ENCODE measurements at regions not wholly inside any gene's neighbourhood (a gene's known extent, or its start where the extent isn't known, plus 50 kb on each side); places are given as distances from the start of the nearest gene placed in this dataset.

DNA sequence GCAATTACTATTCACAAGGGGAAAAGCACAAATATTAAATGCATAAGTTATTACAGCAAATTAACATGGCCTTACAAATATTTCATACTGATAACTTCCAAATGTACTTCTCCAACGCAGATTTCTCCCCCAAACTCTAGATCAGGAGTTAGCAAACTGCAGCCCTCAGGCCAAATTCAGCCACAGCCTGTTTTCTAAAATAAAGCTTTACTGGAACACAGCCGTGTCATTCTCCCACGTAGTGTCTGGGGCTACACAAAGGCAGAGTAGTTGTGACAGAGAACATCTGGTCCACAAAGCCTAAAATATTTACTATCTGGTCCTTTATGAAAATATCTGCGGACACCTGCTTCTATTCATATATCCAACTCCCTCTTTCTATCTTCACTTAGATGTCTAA lies 151.8 kb upstream of the AHR start:
- Mint-ChIP-seq H3K4me1 (peaks cover 35% of the 10 kb centered on the region), H3K27me3 (peaks cover 2% of the 10 kb centered on the region), H3K9me3 (ENCODE audit: low read depth) (no peaks in the 10 kb centered on the region), H3K27ac (no peak overlapping the region), H3K4me3 (no peak overlapping the region), H3K36me3 (peaks cover 3% of the 10 kb centered on the region)
- DNase-seq = no peak
- no peak for ATAC-seq
- CTCF ChIA-PET = no interaction called here

DNA sequence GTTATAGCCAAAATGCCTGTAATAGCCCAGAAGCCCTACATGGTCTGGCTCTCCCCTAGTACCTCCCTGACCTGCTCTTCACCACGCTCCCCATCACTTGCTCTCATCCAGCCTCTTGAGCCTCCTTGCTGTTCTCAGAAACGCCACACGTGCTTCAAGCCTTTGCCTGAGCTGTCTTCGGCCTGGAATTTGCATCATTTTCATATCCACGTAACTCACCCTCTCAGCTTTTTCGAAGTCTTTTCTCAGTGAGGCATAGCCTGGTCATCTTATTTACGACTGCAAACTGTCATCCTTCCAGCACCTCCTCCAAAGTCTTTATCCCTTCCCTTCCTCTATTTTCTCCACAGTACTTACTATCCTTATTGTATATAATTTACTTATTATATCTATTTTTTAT lies 151.0 kb upstream of the AHR start:
- no peak for ATAC-seq
- CTCF ChIA-PET = no interaction called here
- Mint-ChIP-seq H3K4me1 (peaks cover 34% of the 10 kb centered on the region), H3K9me3 (ENCODE audit: low read depth) (no peaks in the 10 kb centered on the region), H3K27ac (no peak overlapping the region), H3K4me3 (no peak overlapping the region), H3K36me3 (peaks cover 3% of the 10 kb centered on the region), H3K27me3 (peaks cover 2% of the 10 kb centered on the region)
- DNase-seq = no peak

GRCh38 chr7:17150018-17150417 lies 148.4 kb upstream of the AHR start:
- DNase-seq (no peak), ATAC-seq (no peak)
- Mint-ChIP-seq H3K9me3 (ENCODE audit: low read depth) (no peaks in the 10 kb centered on the region), H3K36me3 (peaks cover 1% of the 10 kb centered on the region), H3K4me3 (no peak overlapping the region), H3K27me3 (peaks cover 2% of the 10 kb centered on the region), H3K27ac (no peak overlapping the region), H3K4me1 (peaks cover 19% of the 10 kb centered on the region)
- CTCF ChIA-PET = no interaction called here

DNA sequence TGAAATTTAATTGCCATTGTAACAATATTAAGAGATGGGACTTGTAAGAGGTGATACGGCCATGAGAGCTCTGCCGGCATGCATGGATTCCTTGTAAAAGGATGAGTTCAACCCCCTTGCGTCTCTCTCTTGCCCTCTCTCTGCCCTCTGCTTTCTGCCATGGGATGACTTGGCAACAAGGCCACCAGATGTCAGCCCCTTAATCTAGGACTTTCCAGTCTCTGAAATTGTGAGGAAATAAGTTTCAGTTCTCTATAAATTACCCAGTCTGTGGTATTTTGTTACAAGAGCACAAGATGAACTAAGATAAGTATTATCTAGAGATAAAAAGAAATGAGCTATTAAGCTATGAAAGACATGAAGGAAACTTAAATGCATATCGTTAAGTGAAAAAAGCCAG lies 145.7 kb upstream of the AHR start:
- Mint-ChIP-seq H3K9me3 (ENCODE audit: low read depth) (no peaks in the 10 kb centered on the region), H3K27me3 (peaks cover 14% of the 10 kb centered on the region), H3K4me3 (no peak overlapping the region), H3K36me3 (peaks cover 2% of the 10 kb centered on the region), H3K27ac (no peak overlapping the region), H3K4me1 (peaks cover 15% of the 10 kb centered on the region)
- DNase-seq (no peak), ATAC-seq (no peak)
- CTCF ChIA-PET = no interaction called here

DNA sequence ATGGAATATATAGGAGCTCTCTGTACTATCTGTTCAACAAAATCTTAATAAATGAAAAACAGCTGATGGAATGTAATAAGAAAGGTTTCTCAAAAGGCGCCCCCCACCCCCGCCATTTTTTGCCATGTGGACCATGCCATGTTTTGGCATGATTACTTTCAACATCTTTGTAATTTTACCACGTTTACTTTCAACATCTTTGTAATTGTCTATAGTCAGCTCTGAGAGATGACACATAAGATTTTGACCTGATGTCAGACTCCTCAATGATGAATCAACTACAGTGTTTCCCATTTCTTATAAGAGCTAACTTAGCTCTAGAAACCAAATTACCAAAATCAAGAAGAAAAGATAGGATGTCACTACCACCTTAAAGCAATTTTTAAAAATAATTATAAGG lies 144.9 kb upstream of the AHR start:
- DNase-seq (no peak), ATAC-seq (no peak)
- Mint-ChIP-seq H3K9me3 (ENCODE audit: low read depth) (peaks cover 3% of the 10 kb centered on the region), H3K4me1 (peaks cover 19% of the 10 kb centered on the region), H3K27me3 (peaks cover 21% of the 10 kb centered on the region), H3K36me3 (peaks cover 8% of the 10 kb centered on the region), H3K27ac (no peak overlapping the region), H3K4me3 (no peak overlapping the region)
- CTCF ChIA-PET = no interaction called here

GRCh38 chr7:17155529-17155928 lies 142.9 kb upstream of the AHR start:
- H3K36me3 Mint-ChIP-seq = peaks cover 9% of the 10 kb centered on the region
- H3K4me1 Mint-ChIP-seq = peaks cover 25% of the 10 kb centered on the region
- peaks cover 3% of the 10 kb centered on the region for H3K9me3 Mint-ChIP-seq (ENCODE audit: low read depth)
- DNase-seq = no peak
- no peak for ATAC-seq
- CTCF ChIA-PET = no interaction called here
- H3K4me3 Mint-ChIP-seq = no peak overlapping the region
- peaks cover 22% of the 10 kb centered on the region for H3K27me3 Mint-ChIP-seq
- no peak overlapping the region for H3K27ac Mint-ChIP-seq

- H3K9me3 Mint-ChIP-seq (ENCODE audit: low read depth) = peaks cover 10% of the 10 kb centered on the region
- ATAC-seq = no peak
- H3K4me1 Mint-ChIP-seq = peaks cover 22% of the 10 kb centered on the region
- DNase-seq = no peak
- H3K36me3 Mint-ChIP-seq = peaks cover 25% of the 10 kb centered on the region
- CTCF ChIA-PET = no interaction called here
- H3K27me3 Mint-ChIP-seq = peaks cover 25% of the 10 kb centered on the region
- no peak overlapping the region for H3K4me3 Mint-ChIP-seq
- no peak overlapping the region for H3K27ac Mint-ChIP-seq
Observed at GRCh38 chr7:17158261-17158660, 140.2 kb upstream of the AHR start.

- Mint-ChIP-seq H3K27ac (no peak overlapping the region), H3K36me3 (peaks cover 29% of the 10 kb centered on the region), H3K4me1 (peaks cover 18% of the 10 kb centered on the region), H3K27me3 (peaks cover 25% of the 10 kb centered on the region), H3K4me3 (no peak overlapping the region), H3K9me3 (ENCODE audit: low read depth) (peaks cover 12% of the 10 kb centered on the region)
- DNase-seq = no peak
- ATAC-seq = peak; percentile 64
- CTCF ChIA-PET = interaction anchor here (0.9 kb wide), 1 partner anchor 127 kb away, joined by 3 read pairs; no protein-coding TSS in a partner anchor
Observed at GRCh38 chr7:17159500-17160037, 138.9 kb upstream of the AHR start.

DNA sequence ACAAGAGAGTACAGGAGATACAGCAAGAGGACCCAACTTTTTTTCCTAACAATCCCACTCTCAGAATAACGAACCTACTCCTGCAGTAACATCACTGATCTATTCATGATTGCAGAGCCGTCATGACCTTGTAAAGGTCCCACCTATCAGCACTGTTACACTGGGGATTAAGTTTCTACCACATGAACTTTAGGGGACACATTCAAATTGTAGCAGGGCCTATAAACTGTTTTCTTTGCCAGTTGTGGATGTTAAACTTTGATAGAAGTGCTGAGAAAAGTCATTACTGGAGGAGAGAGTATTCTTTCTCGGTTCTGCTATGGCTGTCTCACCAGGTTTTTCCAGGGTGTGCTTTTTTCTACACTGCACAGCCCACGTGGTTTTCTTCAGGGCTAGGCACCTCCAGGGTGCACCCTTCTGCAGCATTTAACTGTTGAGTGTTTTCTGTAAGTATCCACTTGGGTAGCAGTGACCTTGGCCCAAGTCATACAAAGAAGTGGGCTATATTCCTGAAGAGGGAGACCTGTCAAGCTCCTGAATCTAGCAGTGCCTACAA lies 131.6 kb upstream of the AHR start:
- H3K27ac Mint-ChIP-seq = no peak overlapping the region
- H3K9me3 Mint-ChIP-seq (ENCODE audit: low read depth) = peaks cover 8% of the 10 kb centered on the region
- H3K27me3 Mint-ChIP-seq = peaks cover 3% of the 10 kb centered on the region
- H3K4me1 Mint-ChIP-seq = peaks cover 20% of the 10 kb centered on the region
- DNase-seq (no peak), ATAC-seq (no peak)
- CTCF ChIA-PET = interaction anchor here (1.3 kb wide), 1 partner anchor 134 kb away, joined by 3 read pairs; no protein-coding TSS in a partner anchor
- no peak overlapping the region for H3K4me3 Mint-ChIP-seq
- H3K36me3 Mint-ChIP-seq = peaks cover 19% of the 10 kb centered on the region

- peaks cover 20% of the 10 kb centered on the region for H3K4me1 Mint-ChIP-seq
- H3K4me3 Mint-ChIP-seq = no peak overlapping the region
- no peak for DNase-seq
- CTCF ChIA-PET = no interaction called here
- peaks cover 9% of the 10 kb centered on the region for H3K36me3 Mint-ChIP-seq
- H3K9me3 Mint-ChIP-seq (ENCODE audit: low read depth) = peaks cover 4% of the 10 kb centered on the region
- no peak overlapping the region for H3K27ac Mint-ChIP-seq
- no peaks in the 10 kb centered on the region for H3K27me3 Mint-ChIP-seq
- ATAC-seq = no peak
Observed at GRCh38 chr7:17168416-17168815, 130.0 kb upstream of the AHR start.

- no peak overlapping the region for H3K27ac Mint-ChIP-seq
- no peaks in the 10 kb centered on the region for H3K27me3 Mint-ChIP-seq
- no peak for DNase-seq
- H3K4me3 Mint-ChIP-seq = no peak overlapping the region
- H3K36me3 Mint-ChIP-seq = peaks cover 4% of the 10 kb centered on the region
- no peak for ATAC-seq
- CTCF ChIA-PET = no interaction called here
- peaks cover 4% of the 10 kb centered on the region for H3K9me3 Mint-ChIP-seq (ENCODE audit: low read depth)
- H3K4me1 Mint-ChIP-seq = peaks cover 20% of the 10 kb centered on the region
Observed at GRCh38 chr7:17171427-17171826, 127.0 kb upstream of the AHR start.

GRCh38 chr7:17176371-17177032 lies 122.0 kb upstream of the AHR start:
- Mint-ChIP-seq H3K4me3 (no peak overlapping the region), H3K36me3 (no peaks in the 10 kb centered on the region), H3K9me3 (ENCODE audit: low read depth) (peaks cover 3% of the 10 kb centered on the region), H3K4me1 (no peaks in the 10 kb centered on the region), H3K27ac (no peak overlapping the region), H3K27me3 (no peaks in the 10 kb centered on the region)
- ATAC-seq (no peak), DNase-seq (no peak)
- CTCF ChIA-PET = interaction anchor here (0.8 kb wide), 1 partner anchor 13 kb away, joined by 3 read pairs; no protein-coding TSS in a partner anchor

GRCh38 chr7:17178545-17178944 lies 119.9 kb upstream of the AHR start:
- ATAC-seq (no peak), DNase-seq (no peak)
- no peak overlapping the region for H3K27ac Mint-ChIP-seq
- CTCF ChIA-PET = no interaction called here
- no peak overlapping the region for H3K4me3 Mint-ChIP-seq
- H3K9me3 Mint-ChIP-seq (ENCODE audit: low read depth) = peaks cover 2% of the 10 kb centered on the region
- no peaks in the 10 kb centered on the region for H3K4me1 Mint-ChIP-seq
- H3K36me3 Mint-ChIP-seq = peaks cover 2% of the 10 kb centered on the region
- no peaks in the 10 kb centered on the region for H3K27me3 Mint-ChIP-seq

- Mint-ChIP-seq H3K27ac (no peak overlapping the region), H3K36me3 (peaks cover 2% of the 10 kb centered on the region), H3K4me3 (no peak overlapping the region), H3K4me1 (peaks cover 7% of the 10 kb centered on the region), H3K27me3 (no peaks in the 10 kb centered on the region), H3K9me3 (ENCODE audit: low read depth) (no peaks in the 10 kb centered on the region)
- DNase-seq = no peak
- CTCF ChIA-PET = no interaction called here
- ATAC-seq = no peak
Observed at GRCh38 chr7:17181482-17181881, 117.0 kb upstream of the AHR start.

All from activated CD8-positive, alpha-beta memory T cell treated with anti-CD3 and anti-CD28 coated beads, Interleukin-2, amount 10 ng/mL, durations not matched to agents 7 days and 5 days (primary cell).